HepG2 (cell line): ENCODE measurements at regions not wholly inside any gene's neighbourhood (a gene's known extent, or its start where the extent isn't known, plus 50 kb on each side); places are given as distances from the start of the nearest gene placed in this dataset.

ENCODE experiments used
- ATAC-seq: fragments of 200-7000 bp; cut with Tn5 transposase; 3 replicates; pipeline ENCODE4 v1.9.1; 2020; ENCODE audit warnings: mild to moderate bottlenecking, moderate library complexity
- BruUV-seq: library from RNA; stranded (reverse); fragments of 400-500 nt; replicated peaks from 2 replicates; lab custom pipeline; 2021; lab: Mats Ljungman, UMichigan
- CTCF ChIA-PET: fragments of 300-600 bp; formaldehyde crosslinking; extraction: SDS; loops from one replicate; lab custom pipeline; 2021; ENCODE audit warnings: low total read pairs, inconsistent platforms, low intra/inter-chr PET ratio; lab: Yijun Ruan, JAX
- POLR2A ChIA-PET: fragments of 350-600 bp; sonication (Branson Sonifier 250); formaldehyde crosslinking; loops from one replicate; lab custom pipeline; 2020; ENCODE audit warnings: antibody characterized with exemption, inconsistent platforms; lab: Yijun Ruan, JAX
- DNase-seq: peaks from one replicate; pipeline ENCODE4 v3.0.0-alpha.2; 2015; ENCODE audit warnings: low spot score
- FAIRE-seq: peaks from 3 replicates; lab custom pipeline; 2011; peaks lifted over from hg19 to GRCh38; lab: Jason Lieb, UNC
- H2AFZ ChIP-seq: one replicate; pipeline ENCODE4 v1.6.1; 2011; ENCODE audit warnings: low read length, inconsistent platforms
- H3K27ac ChIP-seq: fragments of 300-600 bp; 3 replicates; pipeline ENCODE4 v1.8.0; 2011; ENCODE audit warnings: mixed run types, mild to moderate bottlenecking, mixed read lengths, low read length, inconsistent platforms; ENCODE audit not compliant: insufficient read depth; ENCODE audit errors: extremely low read length
- H3K27me3 ChIP-seq, 2 experiments: fragments of 200-600 bp in 1 of 2; 2 replicates in 1 of 2; 3 replicates in 1 of 2; pipeline versions ENCODE4 v1.6.0 to v1.8.0; 2011; ENCODE audit warnings: low read length in 2 of 2, mild to moderate bottlenecking in 2 of 2, moderate library complexity in 2 of 2, inconsistent platforms in 1 of 2; ENCODE audit not compliant: insufficient read depth in 2 of 2, control insufficient read depth in 1 of 2
- H3K36me3 ChIP-seq, 2 experiments: fragments of 200-600 bp in 1 of 2; replicated peaks in 1 of 2; 2 replicates in 1 of 2; 3 replicates in 1 of 2; pipeline versions ENCODE4 v1.5.1 to v1.8.0; 2011; ENCODE audit warnings: low read length in 2 of 2, inconsistent platforms in 1 of 2; ENCODE audit not compliant: insufficient read depth in 2 of 2, control insufficient read depth in 1 of 2
- H3K4me1 ChIP-seq: 2 replicates; pipeline ENCODE4 v1.5.1; 2012; ENCODE audit warnings: low read length, inconsistent platforms; ENCODE audit not compliant: insufficient read depth
- H3K4me2 ChIP-seq: 2 replicates; pipeline ENCODE4 v1.6.0; 2011; ENCODE audit warnings: low read depth, low read length, inconsistent platforms
- H3K4me3 ChIP-seq, 3 experiments: fragments of 200-600 bp in 1 of 3; sonication (generic), shearing (Covaris generic) in 1 of 3; replicated peaks in 1 of 3; 2 replicates each; pipeline ENCODE4 v1.5.1; 2011 to 2016; ENCODE audit warnings: low read length in 3 of 3, inconsistent platforms in 2 of 3, low read depth in 2 of 3, mild to moderate bottlenecking in 2 of 3, control low read depth in 1 of 3, mixed read lengths in 1 of 3; ENCODE audit not compliant: insufficient read depth in 1 of 3
- H3K79me2 ChIP-seq: one replicate; pipeline ENCODE4 v1.6.1; 2011; ENCODE audit warnings: low read length, inconsistent platforms; ENCODE audit not compliant: insufficient read depth
- H3K9ac ChIP-seq: 2 replicates; pipeline ENCODE4 v1.6.0; 2011; ENCODE audit warnings: mild to moderate bottlenecking, low read depth, low read length, inconsistent platforms; ENCODE audit not compliant: insufficient read depth
- H3K9me3 ChIP-seq: 2 replicates; pipeline ENCODE4 v1.5.1; 2012; ENCODE audit warnings: mild to moderate bottlenecking, low read length
- H4K20me1 ChIP-seq: 2 replicates; pipeline ENCODE4 v1.6.0; 2011; ENCODE audit warnings: inconsistent platforms, mild to moderate bottlenecking, low read length, moderate library complexity; ENCODE audit not compliant: insufficient read depth
- DZIP1 ChIP-seq: sonication (generic); formaldehyde crosslinking; IDR thresholded peaks from 2 replicates; pipeline ENCODE4 v1.5.0; 2020; ENCODE audit warnings: mild to moderate bottlenecking, missing genetic modification reagents
- HNRNPL ChIP-seq: fragments of 200-400 bp; formaldehyde crosslinking; IDR thresholded peaks from 2 replicates; pipeline ENCODE4 v1.6.1; 2017; ENCODE audit warnings: mild to moderate bottlenecking, low read depth, low read length
- PRMT3 ChIP-seq: sonication (generic); formaldehyde crosslinking; IDR thresholded peaks from 2 replicates; pipeline ENCODE4 v1.8.1; 2022; ENCODE audit warnings: low read depth, mild to moderate bottlenecking, moderate library complexity, missing genetic modification reagents, borderline replicate concordance
- ZMAT5 ChIP-seq: sonication (generic); formaldehyde crosslinking; IDR thresholded peaks from 2 replicates; pipeline ENCODE4 v1.5.0; 2020; ENCODE audit warnings: mild to moderate bottlenecking, low read depth, missing genetic modification reagents, borderline replicate concordance
- ZNF263 ChIP-seq: sonication (generic); formaldehyde crosslinking; IDR thresholded peaks from 2 replicates; pipeline ENCODE4 v1.4.0; 2020; ENCODE audit warnings: missing genetic modification reagents
- ZNF281 ChIP-seq: sonication (generic); formaldehyde crosslinking; IDR thresholded peaks from 2 replicates; pipeline ENCODE4 v1.4.0; 2020; ENCODE audit warnings: missing genetic modification reagents, borderline replicate concordance
- ZNF446 ChIP-seq: sonication (generic); formaldehyde crosslinking; IDR thresholded peaks from 2 replicates; pipeline ENCODE4 v1.5.0; 2020; ENCODE audit warnings: mild to moderate bottlenecking, missing genetic modification reagents
- WGBS: methylation state at CpG from one replicate; pipeline ENCODE4 v1.1.6; 2017; ENCODE audit warnings: low lambda C conversion rate; 5-methylcytosine and 5-hydroxymethylcytosine counted together
- in situ Hi-C: cut with HindIII; loops from 2 replicates; pipeline ENCODE4 v1.10.0; 2017; ENCODE audit warnings: low pct_unique_long_range_greater_than_20kb; ENCODE audit not compliant: extremely low pct_ligation_motif_present
- intact Hi-C: fragments of 100-400 bp; cut with micrococcal nuclease; formaldehyde crosslinking; loops from one replicate; pipeline ENCODE4 v1.10.0; 2022; ENCODE audit not compliant: unreplicated experiment
- TF ChIP-seq, protein P1 (sequence below): sonication (generic); formaldehyde crosslinking; IDR thresholded peaks from 2 replicates; pipeline ENCODE4 v1.8.0; 2022; ENCODE audit warnings: mild to moderate bottlenecking, missing genetic modification reagents
- TF ChIP-seq, protein P2 (sequence below): sonication (generic); formaldehyde crosslinking; IDR thresholded peaks from 2 replicates; pipeline ENCODE4 v1.5.0; 2020; ENCODE audit warnings: missing genetic modification reagents
- TF ChIP-seq, protein P3 (sequence below): sonication (generic); formaldehyde crosslinking; IDR thresholded peaks from 2 replicates; pipeline ENCODE4 v1.5.0; 2020; ENCODE audit warnings: missing genetic modification reagents

- TF ChIP-seq DZIP1 (CRISPR knock-in tag) (no peak), ZNF263 (no peak)
- TF ChIP-seq, protein P1, sequence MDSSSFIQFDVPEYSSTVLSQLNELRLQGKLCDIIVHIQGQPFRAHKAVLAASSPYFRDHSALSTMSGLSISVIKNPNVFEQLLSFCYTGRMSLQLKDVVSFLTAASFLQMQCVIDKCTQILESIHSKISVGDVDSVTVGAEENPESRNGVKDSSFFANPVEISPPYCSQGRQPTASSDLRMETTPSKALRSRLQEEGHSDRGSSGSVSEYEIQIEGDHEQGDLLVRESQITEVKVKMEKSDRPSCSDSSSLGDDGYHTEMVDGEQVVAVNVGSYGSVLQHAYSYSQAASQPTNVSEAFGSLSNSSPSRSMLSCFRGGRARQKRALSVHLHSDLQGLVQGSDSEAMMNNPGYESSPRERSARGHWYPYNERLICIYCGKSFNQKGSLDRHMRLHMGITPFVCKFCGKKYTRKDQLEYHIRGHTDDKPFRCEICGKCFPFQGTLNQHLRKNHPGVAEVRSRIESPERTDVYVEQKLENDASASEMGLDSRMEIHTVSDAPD = no peak
- TF ChIP-seq, all 625 proteins: peak for 0
Observed at GRCh38 chr3:102682741-102683140, 247.9 kb downstream of the ZPLD1 start (continued).

DNA sequence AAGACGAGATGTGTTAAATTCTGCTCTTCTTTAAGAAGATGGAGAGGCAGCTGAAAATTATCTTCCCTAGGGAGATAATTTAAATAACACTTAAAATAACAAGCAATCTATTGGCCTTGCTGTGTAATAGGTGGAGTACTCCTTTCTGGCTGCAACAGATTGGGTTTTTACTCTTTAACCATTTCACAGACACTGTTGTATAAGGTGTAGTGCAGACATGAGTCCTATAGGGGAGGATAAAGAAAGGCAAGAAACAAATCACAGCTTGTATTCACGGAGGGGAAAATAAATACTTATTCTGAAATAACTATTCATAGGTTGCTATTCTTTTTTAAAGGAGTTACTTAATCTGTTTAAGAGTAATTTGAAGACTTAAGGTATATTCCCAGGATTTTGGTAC, 252.0 kb downstream of the ZPLD1 start:
- WGBS = 2% methylated on average over 2 of the region's 2 CpGs

More for the DNA sequence above, 252.0 kb downstream of the ZPLD1 start:
- Histone ChIP-seq H3K27me3 (no peaks in the 10 kb centered on the region), H4K20me1 (no peaks in the 10 kb centered on the region), H3K4me2 (no peak overlapping the region), H3K79me2 (no peaks in the 10 kb centered on the region), H3K4me1 (no peaks in the 10 kb centered on the region), H3K4me3 (no peak overlapping the region), H3K36me3 (no peaks in the 10 kb centered on the region), H3K9ac (no peak overlapping the region), H3K9me3 (no peaks in the 10 kb centered on the region), H2AFZ (no peak overlapping the region), H3K27ac (no peak overlapping the region)
- FAIRE-seq (no peak), DNase-seq (no peak), ATAC-seq (no peak)
- intact Hi-C loops = no loop called here
- ChIA-PET CTCF (no interaction called here), POLR2A (no interaction called here)
- TF ChIP-seq, protein P2, sequence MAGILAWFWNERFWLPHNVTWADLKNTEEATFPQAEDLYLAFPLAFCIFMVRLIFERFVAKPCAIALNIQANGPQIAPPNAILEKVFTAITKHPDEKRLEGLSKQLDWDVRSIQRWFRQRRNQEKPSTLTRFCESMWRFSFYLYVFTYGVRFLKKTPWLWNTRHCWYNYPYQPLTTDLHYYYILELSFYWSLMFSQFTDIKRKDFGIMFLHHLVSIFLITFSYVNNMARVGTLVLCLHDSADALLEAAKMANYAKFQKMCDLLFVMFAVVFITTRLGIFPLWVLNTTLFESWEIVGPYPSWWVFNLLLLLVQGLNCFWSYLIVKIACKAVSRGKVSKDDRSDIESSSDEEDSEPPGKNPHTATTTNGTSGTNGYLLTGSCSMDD (CRISPR knock-in tag) = no peak
- TF ChIP-seq PRMT3 (no peak), HNRNPL (no peak), ZNF281 (CRISPR knock-in tag) (no peak), ZMAT5 (CRISPR knock-in tag) (no peak), ZNF446 (CRISPR knock-in tag) (no peak)
- TF ChIP-seq, protein P3, sequence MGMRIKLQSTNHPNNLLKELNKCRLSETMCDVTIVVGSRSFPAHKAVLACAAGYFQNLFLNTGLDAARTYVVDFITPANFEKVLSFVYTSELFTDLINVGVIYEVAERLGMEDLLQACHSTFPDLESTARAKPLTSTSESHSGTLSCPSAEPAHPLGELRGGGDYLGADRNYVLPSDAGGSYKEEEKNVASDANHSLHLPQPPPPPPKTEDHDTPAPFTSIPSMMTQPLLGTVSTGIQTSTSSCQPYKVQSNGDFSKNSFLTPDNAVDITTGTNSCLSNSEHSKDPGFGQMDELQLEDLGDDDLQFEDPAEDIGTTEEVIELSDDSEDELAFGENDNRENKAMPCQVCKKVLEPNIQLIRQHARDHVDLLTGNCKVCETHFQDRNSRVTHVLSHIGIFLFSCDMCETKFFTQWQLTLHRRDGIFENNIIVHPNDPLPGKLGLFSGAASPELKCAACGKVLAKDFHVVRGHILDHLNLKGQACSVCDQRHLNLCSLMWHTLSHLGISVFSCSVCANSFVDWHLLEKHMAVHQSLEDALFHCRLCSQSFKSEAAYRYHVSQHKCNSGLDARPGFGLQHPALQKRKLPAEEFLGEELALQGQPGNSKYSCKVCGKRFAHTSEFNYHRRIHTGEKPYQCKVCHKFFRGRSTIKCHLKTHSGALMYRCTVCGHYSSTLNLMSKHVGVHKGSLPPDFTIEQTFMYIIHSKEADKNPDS = no peak
- no TSS peak for BruUV-seq
- in situ Hi-C loops = no loop called here
